Activated CD8-positive, alpha-beta memory T cell treated with anti-CD3 and anti-CD28 coated beads, Interleukin-2, amount 50 U/mL, for 24 hours (primary cell): ENCODE measurements at regions not wholly inside any gene's neighbourhood (a gene's known extent, or its start where the extent isn't known, plus 50 kb on each side); places are given as distances from the start of the nearest gene placed in this dataset.
"Not testable (repeated sequence)": the region's sequence is repeated elsewhere in the genome, so short reads cannot be mapped to it uniquely, and the experiment has no call there.

Experiments used
- DNase-seq: peaks from one replicate; pipeline ENCODE4 v3.0.0-alpha.2; 2020; ENCODE audit errors: extremely low read depth

DNA sequence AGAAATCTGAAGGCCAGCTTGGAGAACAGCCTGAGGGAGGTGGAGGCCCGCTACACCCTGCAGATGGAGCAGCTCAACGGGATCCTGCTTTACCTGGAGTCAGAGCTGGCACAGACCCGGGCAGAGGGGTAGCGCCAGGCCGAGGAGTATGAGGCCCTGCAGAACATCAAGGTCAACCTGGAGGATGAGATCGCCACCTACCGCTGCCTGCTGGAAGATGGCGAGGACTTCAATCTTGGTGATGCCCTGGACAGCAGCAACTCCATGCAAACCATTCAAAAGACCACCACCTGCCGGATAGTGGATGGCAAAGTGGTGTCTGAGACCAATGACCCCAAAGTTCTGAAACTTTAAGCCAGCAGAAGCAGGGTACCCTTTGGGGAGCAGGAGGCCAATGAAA lies 318.4 kb downstream of the ZFHX3 start:
- DNase-seq: not testable (repeated sequence)

DNA sequence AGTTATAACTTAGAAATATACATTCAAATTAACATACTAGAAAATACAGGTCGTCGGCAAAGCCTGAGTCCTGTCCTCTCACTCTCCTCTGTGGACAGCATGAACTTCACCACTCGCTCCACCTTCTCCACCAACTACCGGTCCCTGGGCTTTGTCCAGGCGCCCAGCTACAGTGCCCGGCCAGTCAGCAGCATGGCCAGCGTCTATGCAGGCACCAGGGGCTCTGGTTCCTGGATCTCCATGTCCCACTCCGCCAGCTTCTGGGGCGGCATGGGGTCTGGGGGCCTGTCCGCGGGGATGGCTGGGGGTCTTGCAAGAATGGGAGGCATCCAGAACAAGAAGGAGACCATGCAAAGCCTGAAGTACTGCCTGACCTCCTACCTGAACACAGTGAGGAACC lies 319.4 kb downstream of the ZFHX3 start:
- DNase-seq: no peak

DNA sequence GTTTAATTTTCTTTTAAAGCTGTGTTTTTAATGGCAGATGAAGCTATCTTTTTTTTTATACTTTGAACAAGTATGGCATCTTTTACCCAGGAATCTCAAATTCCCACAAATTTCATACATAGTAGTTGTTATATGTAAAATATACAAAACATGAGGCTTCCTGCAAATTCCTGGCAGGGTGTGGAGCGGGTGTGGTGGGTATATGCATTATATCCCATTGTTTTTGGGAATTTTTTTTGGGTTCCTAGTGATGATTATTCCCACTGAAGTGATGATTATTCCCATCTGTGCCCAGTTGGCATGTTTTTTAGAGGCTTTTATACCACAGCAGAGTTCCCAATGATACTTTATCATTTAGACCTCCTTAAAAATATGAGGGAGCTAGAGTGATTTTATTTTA lies 320.4 kb downstream of the ZFHX3 start:
- no peak for DNase-seq

DNA sequence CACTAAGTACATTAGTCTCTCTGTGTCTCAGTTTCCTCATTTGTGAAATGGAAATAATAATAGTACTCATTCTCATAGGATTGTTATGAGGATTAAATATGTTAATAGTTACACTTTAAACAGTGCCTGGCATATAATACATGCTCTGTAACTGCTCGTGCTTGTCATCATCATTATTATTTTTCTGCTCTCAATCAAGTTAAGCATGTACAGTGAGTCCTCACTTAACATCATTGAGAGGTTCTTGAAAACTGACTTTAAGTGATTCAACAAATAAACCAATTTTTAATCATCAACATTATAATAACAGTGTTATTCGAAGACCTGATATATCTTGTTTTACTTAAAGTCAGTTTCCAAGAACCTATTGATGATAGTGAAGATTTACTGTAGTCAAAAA lies 322.3 kb downstream of the ZFHX3 start:
- DNase-seq: no peak

DNA sequence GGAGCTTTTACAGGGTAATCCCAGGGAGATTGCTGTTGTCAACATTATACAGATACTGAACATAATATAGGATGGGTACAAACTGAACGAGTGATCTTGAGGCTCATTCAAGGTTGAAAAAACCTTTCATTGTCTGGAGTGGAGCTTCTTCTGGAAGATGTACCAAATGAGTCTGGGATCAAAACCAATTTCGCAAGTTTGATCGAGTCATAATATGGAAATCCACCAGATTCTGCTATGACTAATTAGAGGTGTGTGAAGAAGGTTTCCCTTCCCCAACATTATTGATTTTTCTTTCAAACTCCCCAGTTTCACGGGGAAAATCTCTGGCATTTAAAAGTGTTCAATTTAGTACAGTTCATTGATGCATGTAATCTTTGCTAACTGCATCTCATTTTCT lies 324.1 kb downstream of the ZFHX3 start:
- DNase-seq: no peak

DNA sequence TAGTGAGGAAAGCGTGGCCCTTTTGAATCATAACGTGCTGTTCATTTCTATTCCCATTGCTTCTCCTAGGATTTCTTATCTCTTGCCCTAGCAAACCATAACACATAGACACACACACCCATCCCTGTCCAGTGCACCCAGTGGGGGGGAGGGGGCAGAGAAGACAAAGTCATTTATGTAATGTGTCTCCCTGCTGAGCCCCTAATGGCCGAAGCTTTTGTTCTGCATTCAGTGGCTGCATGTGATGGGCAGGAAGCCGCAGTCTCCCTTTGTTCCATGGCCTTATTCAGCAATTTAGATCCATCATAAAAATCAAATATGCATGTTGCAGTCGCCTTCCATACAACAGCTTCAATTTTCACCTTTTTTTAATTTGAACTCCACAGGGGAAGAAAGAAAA lies 325.4 kb downstream of the ZFHX3 start:
- DNase-seq: no peak

DNA sequence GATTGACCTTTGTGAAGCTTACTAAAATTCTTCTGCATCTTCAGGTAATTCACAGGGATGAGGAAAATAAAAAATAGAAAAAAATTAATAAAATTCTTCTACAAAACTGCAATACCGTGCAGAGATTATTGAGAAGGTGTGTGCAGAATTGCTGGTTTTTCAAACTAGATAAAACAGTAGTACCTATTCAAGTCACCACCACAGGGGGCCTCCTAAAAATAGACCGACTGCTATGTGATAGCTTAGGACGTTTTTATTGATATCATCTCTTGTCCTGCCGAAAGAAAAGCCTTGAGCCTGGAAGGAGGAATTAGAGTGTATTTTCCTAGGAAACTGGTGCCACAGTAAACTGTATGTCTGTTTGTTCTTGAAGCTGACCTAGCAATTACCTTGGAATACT lies 325.9 kb downstream of the ZFHX3 start:
- no peak for DNase-seq

DNA sequence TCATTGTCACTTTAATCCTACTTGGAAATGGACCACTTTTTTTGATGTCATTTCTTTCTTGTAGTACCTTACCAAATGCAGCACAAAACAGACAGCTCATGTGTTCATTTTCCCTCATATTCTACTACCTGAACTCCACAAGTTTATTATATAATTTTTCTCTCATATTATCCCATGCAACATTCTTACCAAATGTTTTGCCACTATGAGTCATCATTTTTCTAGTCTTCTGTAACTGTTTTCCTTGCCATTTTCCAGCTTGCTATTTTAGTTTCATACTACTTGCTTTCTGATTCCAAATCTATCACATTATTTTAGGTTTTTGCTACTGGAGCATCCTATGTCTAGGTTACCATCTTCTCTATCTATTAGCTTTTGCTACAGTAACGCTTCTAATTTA lies 332.7 kb downstream of the ZFHX3 start:
- no peak for DNase-seq

DNA sequence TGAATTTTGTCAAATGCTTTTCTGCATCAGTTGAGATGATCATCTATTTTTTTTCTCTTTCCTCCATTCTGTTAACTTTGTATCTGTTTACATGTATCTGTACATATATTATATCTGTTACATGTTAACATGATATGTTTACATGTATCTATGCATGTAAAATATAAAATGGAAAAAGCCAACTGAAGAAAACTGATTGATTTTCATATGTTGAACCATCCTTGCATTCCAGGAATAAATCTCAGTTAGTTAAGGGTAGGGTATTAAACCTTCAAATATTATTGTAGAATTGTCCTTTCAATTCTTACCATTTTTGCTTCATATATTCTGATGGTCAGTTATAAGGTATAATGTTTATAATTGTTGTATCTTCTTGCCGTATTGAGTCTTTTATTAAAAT lies 336.1 kb downstream of the ZFHX3 start:
- no peak for DNase-seq

DNA sequence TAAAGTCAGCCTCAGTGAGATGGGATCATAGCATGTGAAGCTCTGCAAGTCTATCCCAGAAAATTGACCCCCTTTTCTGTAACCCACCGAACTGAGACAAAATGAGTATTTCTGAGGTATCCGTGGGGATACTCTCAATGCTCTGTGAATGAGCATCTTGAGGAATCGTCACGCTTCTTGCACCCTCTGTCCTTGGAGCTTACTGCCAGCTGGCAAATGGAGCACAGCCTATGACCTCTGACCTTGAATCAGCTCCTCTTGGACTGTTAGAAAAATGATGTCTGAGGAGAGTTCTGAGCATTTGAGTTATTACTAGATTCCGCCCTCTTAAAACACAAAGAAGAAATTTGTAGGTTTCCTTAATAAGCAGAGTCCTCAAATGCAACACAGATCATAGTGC lies 342.1 kb downstream of the ZFHX3 start:
- DNase-seq: no peak

DNA sequence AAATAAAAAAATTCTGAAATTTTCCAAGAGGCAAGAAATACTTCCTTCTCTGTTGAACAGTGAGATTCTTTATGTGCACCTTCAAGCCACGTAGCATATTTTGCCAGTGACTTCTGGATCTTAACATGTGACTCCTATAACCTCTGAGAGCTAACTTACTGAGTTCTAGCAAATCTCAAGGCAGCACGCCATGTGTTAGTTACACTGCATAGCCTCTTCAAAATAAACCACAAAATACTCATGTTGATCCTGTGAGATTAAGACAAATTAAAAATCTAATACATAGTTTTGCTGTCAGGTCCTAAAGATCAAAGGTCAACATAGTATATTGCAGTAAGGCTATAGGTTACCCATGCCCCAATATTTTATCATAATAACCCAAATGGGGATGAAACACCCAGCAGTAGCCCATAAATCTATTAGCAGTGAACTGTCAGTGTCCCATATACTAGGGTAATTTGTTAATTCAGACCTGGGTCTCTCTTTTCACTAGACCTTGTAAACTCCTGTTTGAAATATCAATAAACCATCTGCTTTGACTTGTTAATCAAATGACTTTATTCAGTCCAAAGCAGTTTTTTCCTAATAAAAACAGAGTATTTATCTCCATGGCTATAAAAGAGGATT lies 343.1 kb downstream of the ZFHX3 start:
- no peak for DNase-seq

DNA sequence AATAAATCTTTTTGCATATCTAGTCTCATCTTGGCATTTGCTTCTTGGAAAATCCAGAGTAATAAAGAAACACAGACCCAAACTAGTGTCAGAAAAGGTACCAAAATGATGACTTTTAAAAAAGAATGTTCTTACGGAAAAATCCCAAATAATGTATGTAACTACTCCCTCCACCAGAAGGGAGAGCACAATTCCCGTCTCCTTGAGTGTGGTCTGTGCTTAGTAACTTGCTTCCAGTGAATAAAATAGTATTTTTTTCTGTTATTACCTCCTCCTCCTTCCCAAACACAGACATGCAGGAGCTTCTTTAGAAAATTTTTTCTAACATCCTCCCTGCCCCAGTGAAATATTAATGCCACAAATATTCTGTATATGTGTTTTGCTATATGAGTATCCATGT lies 358.1 kb downstream of the ZFHX3 start:
- no peak for DNase-seq

DNA sequence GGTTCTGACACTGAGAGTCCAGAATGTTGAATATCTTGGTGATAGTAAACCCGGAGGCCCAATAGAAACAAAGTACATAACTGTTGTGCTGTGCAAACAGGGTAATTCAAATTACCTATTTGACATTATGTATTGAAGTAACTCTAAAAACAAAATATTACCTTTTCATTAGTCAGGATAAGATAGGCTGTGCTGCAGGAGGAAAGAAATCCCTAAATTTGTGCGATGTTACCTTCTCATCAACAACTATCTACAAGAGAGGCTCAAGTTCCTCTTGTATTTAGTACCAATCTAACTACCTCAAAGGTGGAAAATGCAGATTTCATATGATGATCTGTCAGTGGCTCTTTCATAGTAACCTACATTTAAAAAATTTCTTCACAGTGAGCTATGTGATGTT lies 367.2 kb downstream of the ZFHX3 start:
- no peak for DNase-seq

DNA sequence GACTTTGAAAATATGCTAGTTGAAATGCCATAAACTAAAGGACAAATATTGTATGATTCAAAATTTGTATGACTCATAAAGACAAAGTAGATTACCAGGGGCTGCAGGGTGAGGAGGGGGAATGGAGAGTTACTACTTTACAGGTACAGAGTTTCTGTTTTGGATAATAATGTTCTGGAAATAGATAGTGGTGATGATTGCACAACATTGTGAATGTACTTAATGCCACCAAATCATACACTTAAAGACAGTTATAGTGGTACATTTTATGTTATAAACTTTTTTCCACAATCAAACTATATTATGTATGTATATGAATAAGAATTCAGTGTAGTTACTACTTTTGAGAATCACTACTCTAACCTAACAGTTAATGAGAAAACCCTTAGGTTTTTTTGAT lies 368.1 kb downstream of the ZFHX3 start:
- DNase-seq: no peak

DNA sequence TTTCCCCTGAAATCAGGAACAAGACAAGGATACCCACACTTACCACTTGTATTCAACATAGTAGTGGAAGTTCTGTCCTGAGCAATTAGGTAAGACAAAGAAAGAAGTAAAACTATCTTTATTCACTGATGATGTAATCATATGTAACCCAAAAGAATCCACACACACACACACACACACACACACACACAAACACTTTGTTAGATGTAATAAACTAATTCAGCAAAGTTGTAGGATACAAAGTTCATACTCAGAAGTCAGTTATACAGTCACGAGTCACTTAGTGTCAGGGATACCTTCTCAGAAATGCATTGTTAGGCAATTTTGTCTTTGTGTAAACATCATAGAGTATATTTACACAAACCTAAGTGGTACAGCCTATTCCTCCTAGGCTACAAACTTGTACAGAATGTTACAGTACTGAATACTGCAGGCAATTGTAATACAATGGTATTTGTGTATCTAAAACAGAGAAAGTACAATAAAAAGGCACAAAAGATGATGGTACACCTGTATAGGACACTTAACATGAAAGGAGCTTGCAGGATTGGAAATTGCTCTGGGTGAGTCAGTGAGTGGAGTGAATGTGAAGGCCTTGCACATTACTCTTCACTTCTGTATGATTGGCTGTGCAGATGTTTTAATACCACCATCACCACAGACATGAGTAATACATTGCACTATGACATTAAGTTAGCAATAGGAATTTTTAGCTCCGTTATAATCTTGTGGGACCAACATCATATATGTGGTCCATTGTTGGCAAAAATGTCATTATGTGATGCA lies 370.1 kb downstream of the ZFHX3 start:
- no peak for DNase-seq

DNA sequence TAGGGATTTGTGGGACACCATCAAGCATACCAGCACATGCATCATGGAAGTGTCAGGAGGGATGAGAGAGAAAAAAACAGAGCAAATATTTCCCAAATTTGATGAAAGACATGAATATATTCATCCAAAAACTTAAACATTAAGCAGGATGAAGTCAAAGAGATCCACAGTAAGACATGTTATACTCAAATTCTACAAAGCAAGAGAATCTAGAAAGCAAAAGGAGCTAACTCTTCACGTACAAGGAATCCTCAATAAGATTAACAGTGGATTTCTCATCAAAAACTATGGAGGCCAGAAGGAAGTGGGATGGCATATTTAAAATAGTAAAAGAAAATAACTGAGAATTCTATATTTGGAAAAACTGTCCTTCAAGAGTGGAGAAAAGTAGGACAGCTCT lies 374.8 kb downstream of the ZFHX3 start:
- DNase-seq: no peak

DNA sequence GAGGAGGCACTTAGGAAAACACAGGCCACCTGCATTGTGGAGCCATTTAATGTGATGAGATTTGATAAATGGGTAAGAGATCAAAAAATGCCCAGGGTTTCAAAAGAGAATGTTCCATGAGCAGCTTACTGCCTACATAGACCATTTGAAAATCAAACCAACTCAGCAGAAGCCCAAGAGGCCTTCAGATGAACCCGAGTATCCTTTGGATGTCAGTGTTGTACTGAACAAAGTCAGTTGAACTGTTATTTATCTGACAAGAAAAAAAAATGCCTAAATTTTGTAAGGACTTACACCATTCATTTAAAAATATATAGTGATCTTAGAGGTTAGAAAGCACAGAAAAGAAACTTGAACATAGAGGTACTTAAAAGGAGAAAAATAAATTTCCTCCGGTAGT lies 381.7 kb downstream of the ZFHX3 start:
- no peak for DNase-seq

DNA sequence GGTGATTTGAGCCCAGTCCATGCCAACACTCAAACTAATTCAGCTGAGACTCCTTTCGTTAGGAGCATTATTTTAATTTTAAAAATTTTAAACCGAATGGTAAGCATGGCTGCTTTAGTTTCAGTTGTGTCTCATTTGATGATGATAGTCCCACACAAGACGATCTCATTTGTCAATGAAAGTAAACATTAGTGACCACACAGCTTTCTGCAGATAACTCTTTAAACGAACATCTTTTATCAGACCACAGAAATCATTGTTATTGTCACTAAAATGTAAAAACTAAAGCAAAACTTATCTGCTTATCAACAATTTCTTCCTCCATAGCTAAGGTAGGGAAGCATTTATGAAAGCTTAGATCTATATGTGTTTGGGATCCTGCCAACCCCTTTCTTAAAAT lies 382.2 kb downstream of the ZFHX3 start:
- no peak for DNase-seq

DNA sequence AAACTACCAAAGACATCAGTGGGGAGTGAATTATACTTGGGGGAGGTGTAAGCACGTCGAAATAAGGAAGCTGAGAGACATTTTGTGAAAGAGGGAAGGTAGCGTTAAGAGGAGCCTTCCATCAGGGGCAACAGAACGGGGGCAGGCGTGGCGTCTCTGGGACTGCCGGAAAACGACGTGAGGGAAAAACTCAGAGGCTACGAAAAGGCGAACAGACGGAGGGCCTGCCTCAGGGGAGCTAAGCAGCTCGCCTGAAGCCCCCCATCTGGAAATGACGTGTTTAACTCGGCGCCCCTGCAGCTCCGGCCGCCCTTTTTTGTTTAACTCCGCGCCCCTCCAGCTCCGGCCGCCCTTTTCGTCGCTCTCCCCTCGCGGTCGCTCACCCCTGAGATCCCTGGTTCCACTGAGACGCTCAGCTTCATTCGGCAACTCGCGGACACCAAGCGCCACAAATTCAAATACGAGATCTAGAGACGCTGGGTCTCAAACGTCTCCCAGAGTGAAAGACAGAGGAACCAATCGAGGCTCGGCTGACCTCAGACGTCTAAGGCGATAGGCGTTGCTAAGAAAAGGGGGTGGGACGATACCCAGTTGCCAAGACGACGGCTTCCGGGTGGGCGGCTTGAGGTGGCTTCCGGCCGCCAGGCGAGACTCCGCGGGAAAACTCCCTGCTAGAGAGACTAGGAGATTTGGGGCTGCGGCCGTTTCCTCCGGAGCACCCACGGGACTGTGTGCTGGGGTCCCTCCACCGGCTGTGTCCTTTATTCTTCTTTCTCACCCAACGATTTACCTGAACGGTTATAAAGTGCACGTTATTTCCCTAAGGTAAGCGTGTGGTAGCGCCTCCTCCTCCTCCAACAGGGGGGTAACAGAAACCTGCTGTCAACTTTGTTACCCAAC lies 383.2 kb downstream of the ZFHX3 start:
- DNase-seq: peak; percentile 94

DNA sequence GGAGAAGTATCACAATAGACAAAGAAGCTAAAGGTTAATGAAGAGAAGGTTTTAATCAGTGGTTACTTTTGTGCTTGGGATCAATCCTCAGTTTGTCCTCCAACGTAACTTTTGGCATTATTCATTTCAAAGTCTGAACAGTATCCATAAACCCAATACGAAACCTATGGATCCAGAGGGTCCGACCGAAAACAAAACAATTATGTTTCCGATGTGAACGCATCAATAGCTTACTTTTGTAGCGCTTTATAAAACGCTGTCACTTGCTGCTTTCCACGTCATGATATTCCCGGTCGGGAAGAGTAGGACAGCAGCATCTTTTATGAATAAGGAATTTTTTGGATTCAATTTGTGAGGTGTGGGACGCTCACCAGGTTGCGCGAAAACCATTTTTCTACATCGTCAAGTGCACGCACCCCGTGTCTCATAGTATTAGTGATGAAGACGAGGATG lies 383.8 kb downstream of the ZFHX3 start:
- DNase-seq: no peak

DNA sequence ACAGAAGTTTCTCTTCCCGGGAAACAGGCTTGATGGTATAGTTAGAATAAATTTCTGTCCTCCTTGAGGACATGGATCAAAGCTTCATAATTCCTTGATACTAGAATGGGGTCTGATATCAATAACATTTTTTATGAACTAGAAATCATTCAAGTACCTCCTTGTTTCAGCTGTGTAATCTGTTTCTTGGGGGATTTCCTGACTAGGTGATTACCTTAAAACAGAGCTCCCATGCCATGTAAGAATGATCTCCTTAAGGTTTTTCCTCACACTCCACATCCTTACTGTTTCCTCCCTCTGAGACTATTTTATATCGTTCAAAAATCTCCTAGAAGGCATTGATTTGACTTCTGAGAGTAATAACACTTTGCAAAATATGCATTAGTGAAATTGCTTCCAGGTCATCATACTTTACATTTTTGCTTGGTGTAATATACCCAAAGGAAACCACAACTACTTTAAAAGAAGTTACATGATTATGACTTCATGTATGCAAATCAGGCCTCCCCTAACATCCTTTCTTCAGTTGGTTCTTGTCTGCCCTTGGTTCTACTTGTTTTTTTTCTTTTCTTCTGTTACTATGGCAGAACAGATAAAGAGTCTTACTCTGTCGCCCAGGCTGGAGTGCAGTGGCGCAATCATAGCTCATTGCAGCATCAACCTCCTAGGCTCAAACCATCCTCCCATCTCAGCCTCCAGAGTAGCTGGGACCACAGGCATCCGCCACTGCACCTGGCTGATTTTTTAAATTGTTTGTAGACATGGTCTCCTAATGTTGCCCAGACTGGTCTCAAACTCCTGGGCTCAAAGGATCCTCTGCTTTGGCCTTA lies 388.8 kb downstream of the ZFHX3 start:
- no peak for DNase-seq

DNA sequence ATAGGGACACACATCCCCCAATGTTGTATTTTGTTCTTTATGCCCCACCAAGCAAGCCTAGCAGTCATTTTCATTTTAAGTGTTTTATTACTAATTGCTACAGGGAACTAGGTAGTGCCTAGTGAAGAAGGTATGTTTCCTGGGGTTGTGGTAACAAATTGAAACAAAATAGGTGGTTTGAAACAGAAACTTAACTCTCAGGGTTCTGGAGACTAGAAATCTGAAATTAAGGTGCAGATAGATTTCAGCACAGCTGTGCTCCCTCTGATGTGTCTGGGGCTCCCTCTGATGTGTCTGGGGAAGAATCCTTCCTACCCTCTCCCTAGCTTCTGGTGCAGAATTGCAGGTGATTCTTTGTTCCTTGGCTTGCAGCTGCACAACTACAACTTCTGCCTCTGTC lies 390.1 kb downstream of the ZFHX3 start:
- no peak for DNase-seq
